ENCODE measurements at regions not wholly inside any gene's neighbourhood (a gene's known extent, or its start where the extent isn't known, plus 50 kb on each side); places are given as distances from the start of the nearest gene placed in this dataset.

DNA sequence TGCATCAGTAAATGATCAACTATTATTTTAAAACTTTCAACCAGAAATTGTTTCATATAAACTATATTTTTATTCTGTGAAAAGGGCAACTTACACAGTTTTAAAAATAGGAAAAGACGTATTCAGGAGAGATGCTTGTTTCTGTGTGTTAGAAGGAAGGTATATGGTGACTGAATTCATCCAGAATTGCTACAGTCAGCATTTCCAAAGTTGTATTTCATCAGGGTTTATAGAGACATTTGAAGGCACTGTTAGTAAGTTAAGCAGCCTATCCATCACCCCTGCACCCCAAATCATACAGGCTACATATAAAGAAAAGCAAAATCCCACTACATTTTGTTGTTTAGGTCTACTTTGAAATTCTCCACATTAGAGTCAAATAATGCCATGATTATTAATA lies 716.0 kb downstream of the KCTD16 start:
- Histone ChIP-seq H3K9ac (ENCODE audit: low read length) (no peak overlapping the region), H3K4me3 (ENCODE audit: low read length) (no peak overlapping the region), H3K27me3 (ENCODE audit: control insufficient read depth, insufficient read depth, low read length) (no peaks in the 10 kb centered on the region), H3K27ac (ENCODE audit: low read depth, low read length) (no peak overlapping the region), H3K36me3 (ENCODE audit: control insufficient read depth, insufficient read depth, low read length) (no peaks in the 10 kb centered on the region), H3K4me1 (ENCODE audit: control insufficient read depth, insufficient read depth, low read length) (no peaks in the 10 kb centered on the region)

DNA sequence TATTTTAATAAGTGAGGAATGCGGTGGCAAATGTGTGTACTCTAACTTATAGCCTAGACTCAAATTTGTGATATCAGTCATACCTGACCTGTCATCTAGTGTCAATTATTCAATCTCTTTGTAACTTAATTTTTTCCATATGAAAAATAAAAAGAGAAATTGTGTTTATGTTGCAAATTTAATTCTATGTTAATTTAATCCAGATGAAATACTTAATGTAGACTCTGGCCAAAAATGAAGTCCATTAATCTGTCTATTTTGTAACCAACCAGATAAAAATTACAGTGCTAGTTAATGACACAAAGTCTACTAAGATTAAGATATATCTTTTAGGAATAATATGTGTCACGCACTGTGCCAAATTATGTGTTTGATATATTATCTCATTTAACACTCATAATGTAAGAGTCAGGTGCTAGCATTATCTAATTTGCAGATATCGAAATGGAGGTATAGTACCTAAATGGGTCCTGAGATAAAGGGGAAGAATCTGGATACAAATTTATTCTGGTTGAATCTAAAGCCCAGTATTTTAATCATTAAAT lies 712.1 kb downstream of the KCTD16 start:
- H3K9ac ChIP-seq (ENCODE audit: low read length) = no peak overlapping the region
- no peak overlapping the region for H3K27ac ChIP-seq (ENCODE audit: low read depth, low read length)
- H3K27me3 ChIP-seq (ENCODE audit: control insufficient read depth, insufficient read depth, low read length) = no peaks in the 10 kb centered on the region
- H3K4me1 ChIP-seq (ENCODE audit: control insufficient read depth, insufficient read depth, low read length) = no peaks in the 10 kb centered on the region
- no peak overlapping the region for H3K4me3 ChIP-seq (ENCODE audit: low read length)
- H3K36me3 ChIP-seq (ENCODE audit: control insufficient read depth, insufficient read depth, low read length) = no peaks in the 10 kb centered on the region

DNA sequence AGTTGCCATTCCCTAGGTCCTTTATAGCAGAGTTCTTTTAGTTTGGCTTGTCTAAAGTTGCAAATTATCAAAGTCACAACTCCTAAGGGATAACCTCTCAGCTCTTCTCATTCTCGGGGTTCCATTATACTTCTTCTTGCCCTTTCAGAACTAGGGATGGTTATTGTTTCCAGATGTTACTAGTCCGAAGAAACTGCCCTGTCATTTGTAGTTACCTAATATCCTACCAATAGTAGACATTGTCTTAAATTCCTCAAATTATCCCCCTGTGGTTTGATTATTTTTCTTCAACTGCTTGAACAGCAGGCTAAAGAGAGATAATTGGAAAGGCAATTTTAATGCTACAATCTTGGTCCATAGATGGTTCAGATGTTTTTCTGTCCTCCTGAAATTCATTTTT lies 709.8 kb downstream of the KCTD16 start:
- Histone ChIP-seq H3K4me3 (ENCODE audit: low read length) (no peak overlapping the region), H3K9ac (ENCODE audit: low read length) (no peak overlapping the region), H3K27ac (ENCODE audit: low read depth, low read length) (no peak overlapping the region), H3K4me1 (ENCODE audit: control insufficient read depth, insufficient read depth, low read length) (no peaks in the 10 kb centered on the region), H3K36me3 (ENCODE audit: control insufficient read depth, insufficient read depth, low read length) (no peaks in the 10 kb centered on the region), H3K27me3 (ENCODE audit: control insufficient read depth, insufficient read depth, low read length) (no peaks in the 10 kb centered on the region)

DNA sequence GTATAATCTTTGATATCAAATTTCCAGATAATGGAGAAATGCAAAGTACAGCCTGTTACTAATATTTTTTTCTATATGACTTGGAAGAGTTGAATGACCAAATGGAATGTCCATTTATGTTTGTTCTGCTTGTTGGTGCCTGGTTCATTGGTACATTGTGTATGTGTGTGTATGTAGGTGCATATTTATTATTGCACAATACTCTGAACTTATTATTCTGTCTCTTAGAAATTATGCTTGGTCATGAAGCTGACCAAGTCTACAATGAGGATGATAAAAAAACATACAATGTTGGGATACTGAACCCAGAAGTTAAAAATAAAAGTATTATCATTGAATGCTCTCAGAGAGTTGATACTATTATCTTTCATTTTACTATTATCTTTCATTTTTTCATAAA lies 706.3 kb downstream of the KCTD16 start:
- H3K27ac ChIP-seq (ENCODE audit: low read depth, low read length) = no peak overlapping the region
- H3K27me3 ChIP-seq (ENCODE audit: control insufficient read depth, insufficient read depth, low read length) = no peaks in the 10 kb centered on the region
- no peak overlapping the region for H3K9ac ChIP-seq (ENCODE audit: low read length)
- no peaks in the 10 kb centered on the region for H3K4me1 ChIP-seq (ENCODE audit: control insufficient read depth, insufficient read depth, low read length)
- no peaks in the 10 kb centered on the region for H3K36me3 ChIP-seq (ENCODE audit: control insufficient read depth, insufficient read depth, low read length)
- no peak overlapping the region for H3K4me3 ChIP-seq (ENCODE audit: low read length)

DNA sequence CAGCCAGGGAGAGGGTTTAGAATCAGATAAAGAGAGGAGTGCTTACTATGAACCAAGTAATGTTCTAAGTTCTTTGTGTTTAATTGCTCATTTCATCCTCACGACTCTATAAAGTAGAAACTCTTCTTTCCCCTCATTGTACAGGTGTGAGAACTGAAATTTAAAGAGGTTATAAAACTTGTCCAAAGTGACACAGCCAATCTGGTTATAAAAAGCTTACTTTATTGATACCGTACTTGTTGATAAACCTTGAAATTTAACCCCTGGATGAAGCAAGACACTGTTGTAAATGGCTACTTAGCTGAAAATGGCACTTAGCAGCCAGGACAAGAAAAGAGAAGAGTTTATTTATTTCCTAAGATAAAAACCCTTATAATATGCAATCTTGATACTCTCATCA lies 702.4 kb downstream of the KCTD16 start:
- Histone ChIP-seq H3K27me3 (ENCODE audit: control insufficient read depth, insufficient read depth, low read length) (no peaks in the 10 kb centered on the region), H3K36me3 (ENCODE audit: control insufficient read depth, insufficient read depth, low read length) (no peaks in the 10 kb centered on the region), H3K9ac (ENCODE audit: low read length) (no peak overlapping the region), H3K4me1 (ENCODE audit: control insufficient read depth, insufficient read depth, low read length) (no peaks in the 10 kb centered on the region), H3K27ac (ENCODE audit: low read depth, low read length) (no peak overlapping the region), H3K4me3 (ENCODE audit: low read length) (no peak overlapping the region)

DNA sequence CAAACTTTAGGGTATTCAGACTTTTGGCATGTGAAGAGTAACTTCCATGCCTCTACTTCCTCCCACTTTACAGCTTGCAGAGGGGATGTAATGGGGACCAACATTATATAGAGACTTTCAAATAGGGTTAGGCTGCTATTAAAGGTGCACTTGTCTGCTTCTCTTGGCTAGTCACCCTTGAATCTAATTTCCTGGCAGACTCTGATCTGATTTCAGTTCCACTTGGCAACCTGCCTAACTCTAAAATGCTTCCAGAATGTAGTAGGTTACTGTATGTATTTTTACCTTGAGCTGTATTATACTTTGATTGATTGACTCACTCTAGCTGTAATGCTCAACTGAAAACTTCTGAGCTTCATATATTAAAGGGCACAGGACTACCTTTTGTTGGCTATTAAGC lies 693.4 kb downstream of the KCTD16 start:
- H3K27me3 ChIP-seq (ENCODE audit: control insufficient read depth, insufficient read depth, low read length) = no peaks in the 10 kb centered on the region

DNA sequence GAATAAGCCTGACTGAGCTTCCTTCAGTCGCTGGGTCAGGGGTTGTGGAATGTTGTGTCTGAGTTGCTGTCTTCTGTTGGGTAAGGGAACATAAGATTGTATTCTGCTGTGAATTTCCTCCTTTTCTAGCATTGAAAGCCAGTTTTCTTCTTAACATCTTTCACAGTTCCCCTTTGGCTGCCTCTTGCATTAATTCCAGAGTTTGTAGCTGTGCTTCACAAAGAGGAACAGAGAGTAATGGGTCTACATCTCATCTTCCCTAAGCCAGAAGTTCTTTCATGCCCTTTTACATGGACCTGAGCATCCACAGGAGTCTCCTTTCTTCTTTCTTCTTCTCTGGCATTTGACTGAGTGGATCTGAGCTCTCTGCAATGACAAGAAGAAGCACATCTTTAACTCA lies 686.8 kb downstream of the KCTD16 start:
- no peak overlapping the region for H3K4me3 ChIP-seq (ENCODE audit: low read length)
- no peaks in the 10 kb centered on the region for H3K27me3 ChIP-seq (ENCODE audit: control insufficient read depth, insufficient read depth, low read length)
- no peak overlapping the region for H3K27ac ChIP-seq (ENCODE audit: low read depth, low read length)
- H3K4me1 ChIP-seq (ENCODE audit: control insufficient read depth, insufficient read depth, low read length) = no peaks in the 10 kb centered on the region
- H3K9ac ChIP-seq (ENCODE audit: low read length) = no peak overlapping the region
- H3K36me3 ChIP-seq (ENCODE audit: control insufficient read depth, insufficient read depth, low read length) = no peaks in the 10 kb centered on the region

More for the DNA sequence above, 693.4 kb downstream of the KCTD16 start:
- H3K27ac ChIP-seq (ENCODE audit: low read depth, low read length) = no peak overlapping the region
- no peaks in the 10 kb centered on the region for H3K36me3 ChIP-seq (ENCODE audit: control insufficient read depth, insufficient read depth, low read length)
- no peaks in the 10 kb centered on the region for H3K4me1 ChIP-seq (ENCODE audit: control insufficient read depth, insufficient read depth, low read length)
- no peak overlapping the region for H3K4me3 ChIP-seq (ENCODE audit: low read length)
- H3K9ac ChIP-seq (ENCODE audit: low read length) = no peak overlapping the region

DNA sequence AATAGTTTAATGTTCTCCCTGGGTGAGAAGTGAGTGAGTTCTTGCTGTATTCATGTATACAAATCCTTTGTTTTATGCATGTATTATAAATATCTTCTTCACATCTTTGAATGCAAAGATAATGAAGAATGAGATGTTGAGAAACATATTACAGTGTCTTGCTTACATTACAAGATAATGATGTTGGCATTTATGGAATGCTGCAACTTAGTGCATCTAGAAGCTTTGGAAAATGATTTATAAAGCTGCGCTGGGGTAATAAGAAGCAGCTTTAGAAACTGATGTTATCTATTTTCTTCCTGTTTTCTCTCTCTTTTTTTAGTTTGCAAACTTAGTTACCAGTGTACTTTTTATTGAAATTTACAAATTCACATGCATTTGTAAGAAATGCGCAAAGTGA lies 673.4 kb downstream of the KCTD16 start:
- no peaks in the 10 kb centered on the region for H3K27me3 ChIP-seq (ENCODE audit: control insufficient read depth, insufficient read depth, low read length)
- no peaks in the 10 kb centered on the region for H3K36me3 ChIP-seq (ENCODE audit: control insufficient read depth, insufficient read depth, low read length)
- no peak overlapping the region for H3K9ac ChIP-seq (ENCODE audit: low read length)
- no peak overlapping the region for H3K4me3 ChIP-seq (ENCODE audit: low read length)
- H3K4me1 ChIP-seq (ENCODE audit: control insufficient read depth, insufficient read depth, low read length) = no peaks in the 10 kb centered on the region
- no peak overlapping the region for H3K27ac ChIP-seq (ENCODE audit: low read depth, low read length)

DNA sequence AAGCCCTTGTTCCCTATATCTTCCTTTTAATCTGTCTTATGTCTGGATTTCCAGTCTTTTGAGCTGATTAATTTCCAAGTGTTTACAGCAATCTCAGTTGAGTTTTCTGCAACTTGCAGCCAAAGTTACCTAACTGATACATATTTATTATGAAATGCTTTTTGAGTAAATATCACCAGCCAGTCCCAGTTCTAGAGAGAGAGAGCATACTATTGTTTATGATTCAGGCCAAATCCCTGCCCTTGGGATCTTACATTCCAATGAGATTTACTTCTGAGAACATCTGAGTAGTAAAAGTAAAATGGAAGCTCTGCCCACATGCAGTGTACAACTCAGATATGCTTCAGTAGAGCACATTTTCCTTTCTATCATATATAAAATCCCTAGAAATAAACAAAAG lies 661.7 kb downstream of the KCTD16 start:
- Histone ChIP-seq H3K36me3 (ENCODE audit: control insufficient read depth, insufficient read depth, low read length) (no peaks in the 10 kb centered on the region), H3K4me1 (ENCODE audit: control insufficient read depth, insufficient read depth, low read length) (no peaks in the 10 kb centered on the region), H3K4me3 (ENCODE audit: low read length) (no peak overlapping the region), H3K9ac (ENCODE audit: low read length) (no peak overlapping the region), H3K27ac (ENCODE audit: low read depth, low read length) (no peak overlapping the region), H3K27me3 (ENCODE audit: control insufficient read depth, insufficient read depth, low read length) (no peaks in the 10 kb centered on the region)

DNA sequence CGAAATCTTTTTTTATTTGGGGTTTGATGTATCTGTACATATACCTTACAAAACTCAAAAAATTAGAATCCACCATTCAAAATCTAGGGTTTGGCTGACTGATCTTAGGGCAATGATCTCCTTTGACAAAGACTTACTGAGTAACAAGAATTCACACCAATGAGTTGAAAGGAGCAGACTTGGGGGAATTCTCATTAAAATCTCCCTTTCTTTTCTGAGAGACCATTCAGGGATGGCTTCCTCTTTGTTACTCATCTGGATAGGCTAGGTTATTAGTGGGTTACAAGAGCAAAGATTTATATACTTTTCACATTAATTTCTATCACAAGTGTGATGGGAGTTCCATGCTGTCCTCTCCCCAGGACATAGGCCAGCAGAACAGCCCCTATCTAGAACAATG lies 661.0 kb downstream of the KCTD16 start:
- Histone ChIP-seq H3K27ac (ENCODE audit: low read depth, low read length) (no peak overlapping the region), H3K27me3 (ENCODE audit: control insufficient read depth, insufficient read depth, low read length) (no peaks in the 10 kb centered on the region), H3K4me3 (ENCODE audit: low read length) (no peak overlapping the region), H3K4me1 (ENCODE audit: control insufficient read depth, insufficient read depth, low read length) (no peaks in the 10 kb centered on the region), H3K36me3 (ENCODE audit: control insufficient read depth, insufficient read depth, low read length) (no peaks in the 10 kb centered on the region), H3K9ac (ENCODE audit: low read length) (no peak overlapping the region)

DNA sequence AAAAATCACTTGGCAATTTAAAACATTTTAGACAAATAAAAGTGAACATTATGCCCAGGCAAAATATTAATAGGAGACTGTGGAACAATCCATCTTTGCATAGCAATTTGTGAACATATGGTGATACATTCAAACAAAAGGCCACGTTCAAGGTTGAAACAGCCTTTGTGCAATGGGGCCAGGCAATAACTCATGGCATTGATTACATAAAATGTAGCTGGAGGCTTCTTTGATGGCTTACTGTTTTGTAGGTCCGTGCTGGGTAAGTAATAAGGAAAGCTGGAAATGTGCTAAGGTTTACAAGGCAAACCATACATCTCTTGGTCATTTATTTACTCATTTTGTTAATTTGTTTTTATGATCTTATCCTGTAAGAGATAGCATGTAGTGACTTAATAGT lies 651.8 kb downstream of the KCTD16 start:
- H3K27ac ChIP-seq (ENCODE audit: low read depth, low read length) = no peak overlapping the region
- H3K9ac ChIP-seq (ENCODE audit: low read length) = no peak overlapping the region
- H3K27me3 ChIP-seq (ENCODE audit: control insufficient read depth, insufficient read depth, low read length) = no peaks in the 10 kb centered on the region
- no peaks in the 10 kb centered on the region for H3K36me3 ChIP-seq (ENCODE audit: control insufficient read depth, insufficient read depth, low read length)
- H3K4me3 ChIP-seq (ENCODE audit: low read length) = no peak overlapping the region
- no peaks in the 10 kb centered on the region for H3K4me1 ChIP-seq (ENCODE audit: control insufficient read depth, insufficient read depth, low read length)

DNA sequence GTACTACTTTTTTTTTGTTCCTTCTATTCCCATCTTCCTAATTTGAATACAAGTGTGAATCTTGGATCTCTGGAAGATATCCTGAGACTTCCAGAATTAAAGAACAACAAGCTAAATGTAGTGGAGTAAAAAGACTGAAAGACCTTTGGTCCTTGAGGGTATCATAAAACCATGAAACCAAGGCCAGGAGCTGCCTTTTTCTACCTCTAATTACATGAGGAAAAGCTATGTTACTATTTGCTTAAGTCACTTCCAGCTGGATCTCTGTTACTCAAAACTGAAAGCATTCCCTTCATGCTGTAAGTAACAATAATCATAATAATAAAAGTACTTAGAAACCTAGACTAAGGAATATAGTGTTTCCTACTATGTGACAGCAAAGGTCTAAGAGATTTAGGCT lies 649.6 kb downstream of the KCTD16 start:
- Histone ChIP-seq H3K4me3 (ENCODE audit: low read length) (no peak overlapping the region), H3K27ac (ENCODE audit: low read depth, low read length) (no peak overlapping the region), H3K36me3 (ENCODE audit: control insufficient read depth, insufficient read depth, low read length) (no peaks in the 10 kb centered on the region), H3K27me3 (ENCODE audit: control insufficient read depth, insufficient read depth, low read length) (no peaks in the 10 kb centered on the region), H3K4me1 (ENCODE audit: control insufficient read depth, insufficient read depth, low read length) (no peaks in the 10 kb centered on the region), H3K9ac (ENCODE audit: low read length) (no peak overlapping the region)

DNA sequence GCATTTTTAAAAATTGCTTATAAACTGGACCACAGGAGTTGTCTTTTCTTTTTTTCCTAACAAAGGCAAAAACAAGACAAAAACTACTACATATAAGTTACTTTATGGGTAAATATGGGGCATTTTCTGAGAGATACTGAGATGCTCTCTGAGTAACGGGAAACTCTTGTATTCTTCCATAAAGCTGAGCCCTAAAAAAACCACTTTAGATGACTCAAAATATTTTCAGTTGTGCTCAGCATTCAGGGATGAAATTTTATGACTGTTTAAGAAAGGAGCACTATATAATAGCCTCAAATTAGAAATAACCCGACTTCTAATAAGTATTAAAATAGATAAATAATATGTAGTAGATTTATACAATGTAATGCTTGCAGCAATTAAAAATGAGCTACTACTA lies 644.5 kb downstream of the KCTD16 start:
- H3K36me3 ChIP-seq (ENCODE audit: control insufficient read depth, insufficient read depth, low read length) = no peaks in the 10 kb centered on the region
- H3K27ac ChIP-seq (ENCODE audit: low read depth, low read length) = no peak overlapping the region
- H3K4me3 ChIP-seq (ENCODE audit: low read length) = no peak overlapping the region
- no peak overlapping the region for H3K9ac ChIP-seq (ENCODE audit: low read length)
- H3K27me3 ChIP-seq (ENCODE audit: control insufficient read depth, insufficient read depth, low read length) = no peaks in the 10 kb centered on the region
- no peaks in the 10 kb centered on the region for H3K4me1 ChIP-seq (ENCODE audit: control insufficient read depth, insufficient read depth, low read length)

Data from rectal smooth muscle tissue (tissue), 1 donor.